Stimulated activated CD4-positive, alpha-beta T cell treated with anti-CD3 and anti-CD28 coated beads, Interleukin-1b, Interleukin-23, amount 100 ng/mL, for 4 hours (primary cell): ENCODE measurements at regions not wholly inside any gene's neighbourhood (a gene's known extent, or its start where the extent isn't known, plus 50 kb on each side); places are given as distances from the start of the nearest gene placed in this dataset.
"Not testable (repeated sequence)": the region's sequence is repeated elsewhere in the genome, so short reads cannot be mapped to it uniquely, and the experiment has no call there.

ENCODE experiments used
- DNase-seq, 2 donors: peaks; one replicate each; pipeline ENCODE4 v3.0.0-alpha.2; 2020; ENCODE audit warnings: low read depth in 2 of 2

DNA sequence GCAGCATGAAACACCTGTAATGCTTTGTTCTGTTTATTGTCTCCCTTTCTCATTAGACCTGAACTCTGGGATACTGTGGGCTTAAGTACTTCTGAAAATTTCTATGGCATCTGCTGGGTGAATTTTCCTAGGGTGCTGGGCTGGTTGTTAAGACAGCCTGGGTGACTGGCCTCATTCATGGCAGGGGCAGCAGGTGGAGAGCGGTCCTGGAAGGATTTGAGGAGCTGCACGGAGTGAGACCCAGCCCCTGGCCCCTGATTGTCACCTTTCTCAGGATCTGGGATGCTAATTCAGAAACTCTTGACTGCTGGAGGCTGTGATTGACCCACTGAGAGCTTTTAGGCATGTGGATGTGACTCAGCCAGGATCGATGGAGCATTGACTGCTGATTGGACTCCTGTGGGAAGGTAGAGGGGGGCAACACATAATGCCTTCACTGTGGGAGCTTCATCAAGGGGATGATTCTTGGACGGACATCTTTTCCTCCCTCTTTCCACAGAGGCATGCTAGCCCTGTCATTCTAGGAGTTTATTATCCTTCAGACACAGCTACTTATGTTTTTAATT lies 252.0 kb downstream of the GOLGA6L6 start:
- DNase-seq: not testable (repeated sequence)

DNA sequence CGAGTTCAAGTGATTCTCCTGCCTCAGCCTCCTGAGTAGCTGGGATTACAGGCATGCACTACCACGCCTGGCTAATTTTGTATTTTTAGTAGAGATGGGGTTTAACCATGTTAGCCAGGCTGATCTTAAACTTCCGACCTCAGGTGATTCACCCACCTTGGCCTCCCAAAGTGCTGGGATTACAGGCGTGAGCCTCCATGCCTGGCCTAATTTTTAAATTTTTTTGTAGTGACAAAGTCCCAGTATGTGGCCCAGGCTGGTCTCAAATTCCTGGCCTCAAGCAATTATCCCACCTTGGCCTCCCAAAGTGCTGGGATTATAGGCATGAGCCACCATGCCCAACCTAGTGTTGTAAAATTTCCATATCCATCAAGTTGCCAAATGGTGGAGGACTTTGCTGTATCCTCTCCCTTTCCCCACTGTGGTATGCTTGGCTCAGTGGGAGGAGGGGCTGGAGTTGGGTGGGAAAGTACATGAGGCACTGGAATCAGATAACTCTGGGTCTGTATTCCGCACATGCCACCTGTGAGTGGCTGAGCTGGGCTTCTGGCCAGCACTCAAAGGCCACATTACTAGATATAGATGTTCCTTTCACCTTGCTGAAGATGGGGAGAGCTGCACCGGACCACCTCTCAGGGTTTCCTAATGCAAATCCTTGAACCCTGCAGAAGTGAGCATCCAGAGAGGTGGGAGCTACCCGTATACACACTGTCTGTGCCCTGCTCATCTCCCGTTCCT lies 252.6 kb downstream of the GOLGA6L6 start:
- DNase-seq: not testable (repeated sequence)

- not testable (repeated sequence) for DNase-seq
These were observed 255.0 kb downstream of the GOLGA6L6 start for GRCh38 chr15:20286559-20286958.

DNA sequence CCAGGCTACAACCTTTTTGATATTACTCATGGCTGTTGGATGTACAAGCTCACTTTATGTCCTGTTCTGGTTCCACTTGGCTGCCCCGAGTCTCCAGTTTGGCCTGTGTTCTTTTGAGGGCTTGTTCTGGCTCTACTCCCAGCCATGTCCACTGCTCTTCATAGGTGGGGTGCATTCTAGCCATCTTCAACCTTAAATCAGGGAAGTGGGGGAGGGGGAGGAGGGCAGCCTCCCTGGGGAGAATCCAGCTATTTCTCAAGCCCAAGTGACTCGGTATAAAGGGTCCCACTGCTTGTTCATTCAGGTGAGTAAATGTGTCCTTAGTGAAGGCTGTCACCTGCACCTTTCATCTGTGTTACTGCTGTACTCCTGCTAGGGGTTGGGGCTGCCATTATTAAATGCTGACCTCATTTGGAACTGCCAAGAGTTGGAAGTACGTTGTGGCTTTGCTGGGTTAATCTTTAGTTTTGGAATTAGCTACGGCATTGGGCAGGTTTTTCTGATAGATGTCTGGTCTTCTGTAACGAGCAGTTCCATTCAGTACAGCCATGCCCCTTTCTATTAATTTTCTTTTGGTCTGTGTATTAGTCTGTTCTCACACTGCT lies 255.8 kb downstream of the GOLGA6L6 start:
- not testable (repeated sequence) for DNase-seq

DNA sequence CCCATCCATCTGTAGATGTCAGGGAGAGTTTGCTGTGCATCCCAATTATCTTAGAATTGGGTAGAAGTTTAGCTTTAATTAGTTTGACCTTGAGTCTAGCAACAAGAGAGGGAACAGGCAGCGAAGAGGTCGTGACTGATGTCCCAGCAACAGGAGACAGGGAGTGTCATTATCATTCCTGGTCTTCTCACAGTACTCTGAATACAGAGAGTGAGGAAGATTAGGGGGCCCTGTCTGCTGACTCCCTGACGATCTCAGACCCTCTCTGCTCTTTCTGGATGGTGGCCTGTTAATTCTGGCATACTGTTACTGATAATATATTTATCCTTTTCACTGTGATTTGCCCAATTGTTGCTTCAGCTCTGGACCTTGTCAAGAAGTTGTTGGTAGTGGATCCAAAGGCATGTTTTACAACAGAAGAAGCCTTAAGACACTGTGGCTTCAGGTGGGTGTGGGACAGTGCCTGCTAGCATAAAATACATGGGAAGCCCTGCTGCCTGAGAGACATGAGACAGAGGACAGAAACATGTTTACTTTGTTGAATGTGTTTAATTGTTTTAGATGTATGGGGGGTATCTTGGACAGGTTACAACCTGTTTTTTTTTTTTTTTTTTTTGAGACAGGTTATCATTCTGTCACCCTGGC lies 256.6 kb downstream of the GOLGA6L6 start:
- DNase-seq: not testable (repeated sequence)

GRCh38 chr15:20283651-20284050 lies 257.9 kb downstream of the GOLGA6L6 start:
- DNase-seq: not testable (repeated sequence)

GRCh38 chr15:20282491-20282943 lies 259.1 kb downstream of the GOLGA6L6 start:
- not testable (repeated sequence) for DNase-seq

DNA sequence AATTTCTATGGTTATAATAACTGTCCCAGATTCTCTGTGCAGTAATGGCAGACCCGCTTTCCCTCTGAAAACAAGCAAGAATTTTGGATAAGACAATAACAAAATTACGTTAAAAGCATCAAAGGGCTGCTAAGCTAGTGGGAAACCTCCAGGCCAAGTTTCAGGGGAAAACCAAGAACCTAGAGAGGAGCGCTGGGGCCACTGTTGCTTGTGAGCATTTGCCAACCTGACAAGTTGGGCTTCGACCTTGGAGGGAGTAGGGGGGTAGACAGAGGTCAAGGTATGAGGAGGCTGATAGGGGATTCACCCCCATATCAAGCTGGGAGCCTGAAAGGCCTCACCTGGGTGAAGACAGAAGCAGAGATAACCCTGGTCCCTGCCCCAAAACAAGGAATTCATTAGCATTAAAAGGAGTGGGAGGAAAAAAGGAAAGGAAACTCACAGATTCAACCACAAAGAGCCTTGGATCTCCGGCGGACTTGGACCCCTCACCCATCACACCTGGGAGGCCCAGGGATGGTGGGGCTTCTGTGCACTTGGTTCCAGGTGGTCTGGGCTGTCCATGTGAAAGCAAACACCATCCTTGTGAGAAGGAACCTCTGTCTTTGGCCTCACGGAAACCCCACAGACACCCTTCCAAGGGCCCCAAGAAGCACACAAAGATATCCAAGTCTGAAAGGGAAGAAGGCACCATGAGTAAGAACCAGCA lies 259.9 kb downstream of the GOLGA6L6 start:
- not testable (repeated sequence) for DNase-seq

- no peak for DNase-seq
These were observed 260.6 kb downstream of the GOLGA6L6 start for GRCh38 chr15:20280933-20281463.

DNA sequence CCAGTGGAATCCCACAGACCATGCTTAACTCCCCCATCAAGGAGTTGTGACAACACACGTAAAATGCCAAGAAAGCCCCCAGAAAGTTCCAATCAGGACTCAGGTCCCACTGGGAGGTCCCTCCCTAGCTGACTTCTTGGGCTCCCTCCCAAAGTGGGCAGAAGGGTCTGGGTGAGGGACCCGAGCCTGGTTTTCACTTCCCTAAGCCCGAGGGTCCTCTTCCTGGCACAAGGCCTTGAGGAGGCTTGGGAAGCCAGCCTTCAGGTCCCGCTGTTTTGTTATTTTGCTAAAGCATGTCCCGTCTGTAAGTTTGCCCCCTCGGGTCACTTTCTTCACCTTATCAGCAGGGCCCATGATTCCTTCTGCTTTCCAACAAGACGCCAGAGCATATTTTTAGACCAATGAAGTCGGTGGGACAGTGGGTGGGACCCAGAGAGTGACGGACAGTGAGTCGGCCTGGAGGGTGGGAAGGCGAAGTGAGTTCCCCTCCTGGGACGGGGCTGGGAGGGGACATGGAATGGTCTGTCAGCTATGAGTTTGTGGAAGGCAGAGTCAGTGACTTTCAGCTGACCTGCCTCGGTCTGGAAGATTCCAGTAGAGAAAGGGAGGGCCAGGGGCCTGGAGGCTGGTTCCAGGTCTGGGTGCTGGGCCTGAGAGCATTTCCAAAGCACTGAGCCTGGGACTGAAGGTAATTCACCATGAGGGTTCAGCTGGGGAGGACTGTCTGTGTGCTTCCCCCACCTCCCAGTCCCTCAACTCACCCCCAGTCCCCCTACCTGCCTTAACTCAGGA lies 261.3 kb downstream of the GOLGA6L6 start:
- DNase-seq: not testable (repeated sequence)

GRCh38 chr15:20279056-20279455 lies 262.5 kb downstream of the GOLGA6L6 start:
- not testable (repeated sequence) for DNase-seq

- not testable (repeated sequence) for DNase-seq
These were observed 263.2 kb downstream of the GOLGA6L6 start for GRCh38 chr15:20278376-20278775.

GRCh38 chr15:20277451-20277850 lies 264.1 kb downstream of the GOLGA6L6 start:
- DNase-seq: not testable (repeated sequence)

GRCh38 chr15:20276312-20277114 lies 265.1 kb downstream of the GOLGA6L6 start:
- DNase-seq: not testable (repeated sequence)

- not testable (repeated sequence) for DNase-seq
These were observed 266.1 kb downstream of the GOLGA6L6 start for GRCh38 chr15:20275373-20275967.

DNA sequence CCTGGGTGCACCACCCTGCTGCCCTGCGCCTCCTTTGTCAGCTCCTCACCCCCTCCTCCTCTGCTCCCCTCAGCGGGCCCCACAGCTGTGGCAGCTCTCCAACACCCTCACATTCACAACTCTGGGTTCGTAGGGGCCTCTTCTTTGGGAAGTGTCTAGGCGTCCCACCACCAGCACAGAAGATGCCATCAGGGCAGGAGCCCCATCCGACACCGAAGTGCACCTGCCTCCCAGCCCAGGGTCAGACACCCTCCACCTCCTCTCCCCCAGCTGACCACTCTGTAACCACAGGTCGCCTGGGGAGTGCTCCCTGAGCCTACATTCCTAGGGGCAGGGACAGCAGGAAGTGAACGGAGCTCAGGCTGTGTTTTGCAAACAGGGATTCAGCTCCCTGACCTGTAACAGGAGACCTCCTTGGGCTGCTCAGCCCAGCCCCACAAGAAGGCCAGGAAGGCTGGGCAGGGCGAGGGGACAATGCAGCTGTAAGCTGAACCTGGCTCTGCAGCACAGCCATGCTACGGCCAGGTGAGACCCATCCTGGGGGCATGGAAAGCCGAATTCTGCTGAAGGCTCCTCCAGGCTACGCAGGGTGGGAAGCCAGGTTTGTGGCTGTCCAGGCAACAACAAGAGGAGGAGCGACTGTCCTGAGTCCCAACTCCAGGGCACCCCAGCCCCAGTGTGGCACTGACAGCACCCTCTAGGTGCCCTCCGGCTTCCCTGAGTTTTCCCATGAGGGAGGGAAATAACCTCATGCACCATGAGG lies 269.0 kb downstream of the GOLGA6L6 start:
- no peak for DNase-seq

DNA sequence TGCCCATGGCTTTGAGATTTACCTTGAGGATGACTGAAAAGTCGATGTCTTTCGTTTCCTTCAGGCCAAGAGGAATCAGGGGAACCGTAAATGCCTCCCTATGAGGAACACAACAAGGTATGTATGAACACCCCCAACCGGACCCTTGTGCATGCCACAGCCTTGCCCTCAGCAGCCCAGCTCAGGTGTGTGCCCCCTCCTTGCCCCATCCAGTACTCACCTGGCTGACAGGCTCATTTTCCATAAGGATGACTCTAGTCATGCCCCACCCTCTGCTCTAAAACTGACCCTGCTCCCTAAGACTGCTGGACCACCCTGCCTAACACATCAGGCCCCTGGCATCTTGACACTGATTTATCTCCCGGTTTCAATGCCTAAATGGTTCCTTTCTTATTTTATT lies 270.0 kb downstream of the GOLGA6L6 start:
- DNase-seq: no peak

DNA sequence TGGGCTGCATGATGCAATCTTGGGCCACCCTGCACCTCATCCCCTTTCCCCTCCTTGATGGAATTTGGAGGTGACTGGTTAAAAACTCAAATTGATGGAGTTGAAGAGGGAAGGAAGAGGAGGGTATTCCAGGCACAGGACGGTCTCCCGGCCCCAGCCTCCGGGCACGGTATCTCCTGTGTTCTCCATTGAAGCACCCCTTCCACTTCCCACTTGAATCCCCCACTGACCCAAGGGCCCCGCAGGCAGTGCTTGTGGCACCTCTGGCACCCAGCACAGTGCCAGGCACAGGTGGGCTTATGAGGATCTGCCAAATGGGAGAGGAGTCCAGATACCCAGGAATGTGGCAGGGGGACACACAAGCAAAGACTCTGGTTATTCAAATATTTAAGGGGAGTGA lies 271.6 kb downstream of the GOLGA6L6 start:
- not testable (repeated sequence) for DNase-seq

GRCh38 chr15:20267996-20268395 lies 273.6 kb downstream of the GOLGA6L6 start:
- not testable (repeated sequence) for DNase-seq
